ACC112 (cell line): ENCODE measurements at regions not wholly inside any gene's neighbourhood (a gene's known extent, or its start where the extent isn't known, plus 50 kb on each side); places are given as distances from the start of the nearest gene placed in this dataset.
"Not testable (repeated sequence)": the region's sequence is repeated elsewhere in the genome, so short reads cannot be mapped to it uniquely, and the experiment has no call there.

Experiments used
- H2AFZ ChIP-seq: fragments of 200-600 bp; sonication (generic); one replicate; pipeline ENCODE4 v1.6.0; 2017; ENCODE audit warnings: antibody characterized with exemption, low read length; ENCODE audit not compliant: unreplicated experiment
- H3K27ac ChIP-seq: fragments of 200-600 bp; sonication (generic); 2 replicates; pipeline ENCODE4 v1.5.1; 2014; ENCODE audit warnings: low read depth, mild to moderate bottlenecking, antibody characterized with exemption, low read length, moderate library complexity
- H3K27me3 ChIP-seq: fragments of 200-600 bp; sonication (generic); 2 replicates; pipeline ENCODE4 v1.6.1; 2014; ENCODE audit warnings: mild to moderate bottlenecking, antibody characterized with exemption, low read length, moderate library complexity, mixed read lengths; ENCODE audit not compliant: insufficient read depth
- H3K36me3 ChIP-seq: fragments of 200-600 bp; sonication (generic); 2 replicates; pipeline ENCODE4 v1.6.1; 2016; ENCODE audit warnings: mild to moderate bottlenecking, antibody characterized with exemption, low read length, moderate library complexity, mixed read lengths; ENCODE audit not compliant: insufficient read depth
- H3K4me1 ChIP-seq: fragments of 200-600 bp; sonication (generic); one replicate; pipeline ENCODE4 v1.6.1; 2016; ENCODE audit warnings: low read length, mixed read lengths; ENCODE audit not compliant: insufficient read depth, unreplicated experiment, control insufficient read depth
- H3K4me3 ChIP-seq: fragments of 200-600 bp; sonication (generic); 2 replicates; pipeline ENCODE4 v1.5.1; 2014; ENCODE audit warnings: mild to moderate bottlenecking, low read depth, low read length
- H3K79me2 ChIP-seq: fragments of 200-600 bp; sonication (generic); one replicate; pipeline ENCODE4 v1.6.0; 2016; ENCODE audit warnings: low read length; ENCODE audit not compliant: control insufficient read depth, unreplicated experiment, insufficient read depth

DNA sequence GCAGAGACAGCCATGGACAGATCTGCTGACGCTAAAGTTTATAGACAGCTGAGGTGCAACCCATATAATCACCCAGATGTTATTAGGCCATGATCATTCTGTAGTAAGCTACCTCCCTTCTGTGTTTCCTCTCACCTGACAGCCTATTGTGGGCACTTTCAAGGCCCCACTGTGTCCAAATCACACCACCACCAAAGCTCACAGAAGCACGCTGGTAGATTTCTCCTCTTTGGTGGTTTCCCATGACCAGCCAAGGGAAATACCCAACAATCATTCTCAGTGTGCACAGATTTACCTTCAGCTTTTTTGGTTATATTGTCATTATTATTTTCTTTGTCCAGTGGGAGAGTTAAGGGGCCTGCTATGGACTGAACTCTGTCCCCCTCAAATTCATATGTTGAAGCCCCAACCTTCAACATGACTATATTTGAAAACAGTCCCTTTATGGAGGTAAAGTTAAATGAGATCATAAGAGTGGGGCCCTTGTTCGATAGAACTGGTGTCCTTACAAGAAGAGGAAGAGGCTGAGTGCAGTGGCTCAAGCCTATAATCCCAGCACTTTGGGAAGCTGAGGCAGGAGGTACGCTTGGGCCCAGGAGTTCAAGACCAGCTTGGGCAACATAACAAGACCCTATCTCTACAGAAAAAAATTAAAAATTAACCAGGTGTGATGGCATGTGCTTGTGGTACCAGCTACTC lies 74.0 kb upstream of the MSH6 start:
- H3K36me3 ChIP-seq: no peaks in the 10 kb centered on the region
- no peak overlapping the region for H3K27ac ChIP-seq
- H3K4me3 ChIP-seq: no peak overlapping the region
- H3K27me3 ChIP-seq: peaks cover 2% of the 10 kb centered on the region; the same call in 1 of the 2 replicates
- no peak overlapping the region for H2AFZ ChIP-seq
- H3K4me1 ChIP-seq: no peaks in the 10 kb centered on the region
- H3K79me2 ChIP-seq: no peaks in the 10 kb centered on the region

DNA sequence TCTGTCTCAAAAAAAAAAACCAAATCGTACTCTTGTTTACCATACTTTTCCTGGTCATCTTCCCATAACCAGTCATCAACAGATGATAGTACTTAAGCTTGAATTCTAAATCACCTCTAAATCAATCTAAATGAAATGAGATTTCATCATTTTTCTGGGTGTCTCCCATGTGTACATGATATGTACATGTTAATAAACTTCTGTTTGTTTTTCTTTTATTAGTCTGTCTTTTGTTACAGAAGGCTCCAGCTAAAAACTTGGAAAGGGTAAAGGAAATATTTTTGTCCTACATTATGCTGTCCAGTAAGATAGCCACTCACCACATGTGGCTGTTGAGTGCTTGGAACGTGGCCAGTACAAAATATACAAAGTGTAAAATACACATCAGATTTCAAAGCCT lies 78.7 kb upstream of the MSH6 start:
- Histone ChIP-seq H3K36me3 (no peaks in the 10 kb centered on the region), H3K27ac (no peak overlapping the region), H3K4me3 (no peak overlapping the region), H2AFZ (no peak overlapping the region), H3K27me3 (peaks cover 2% of the 10 kb centered on the region; the same call in 1 of the 2 replicates), H3K79me2 (no peaks in the 10 kb centered on the region), H3K4me1 (no peaks in the 10 kb centered on the region)

DNA sequence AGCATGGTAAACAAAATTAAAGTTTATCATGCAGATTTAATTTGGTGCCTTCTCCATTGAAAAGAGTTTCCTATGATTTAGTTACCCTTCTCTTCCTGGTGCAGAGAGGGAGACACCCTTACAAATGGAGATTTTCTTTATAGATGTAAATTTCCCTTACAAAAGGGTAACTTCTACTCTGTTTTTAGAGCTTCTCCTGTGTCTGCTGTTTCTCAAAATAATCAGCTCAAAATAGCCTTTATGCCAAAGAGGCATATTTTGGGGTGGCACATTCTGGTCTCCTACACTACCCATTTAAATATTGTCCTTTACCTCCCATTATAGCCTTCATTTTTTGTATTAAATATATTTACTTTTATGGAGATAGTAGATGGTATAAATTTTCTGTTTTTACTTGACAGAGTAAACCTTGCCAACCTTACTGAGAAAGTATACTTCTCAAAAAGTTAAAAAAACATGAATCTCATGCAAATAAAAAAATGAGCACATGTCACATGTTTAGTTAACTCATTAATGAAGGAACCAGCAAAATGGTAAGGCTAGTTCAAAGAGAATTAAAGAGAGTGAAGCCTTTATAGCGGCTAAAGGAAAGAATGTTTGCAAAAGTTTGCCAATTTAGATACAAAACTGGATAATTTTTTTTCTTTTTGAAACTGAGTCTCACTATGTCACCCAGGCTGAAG lies 83.3 kb upstream of the MSH6 start:
- Histone ChIP-seq H3K79me2 (no peaks in the 10 kb centered on the region), H2AFZ (no peak overlapping the region), H3K4me1 (no peaks in the 10 kb centered on the region), H3K36me3 (no peaks in the 10 kb centered on the region), H3K27me3 (no peaks in the 10 kb centered on the region), H3K4me3 (no peak overlapping the region), H3K27ac (no peak overlapping the region)

GRCh38 chr2:47698436-47698972 lies 84.4 kb upstream of the MSH6 start:
- not testable (repeated sequence) for H3K36me3 ChIP-seq, H3K79me2 ChIP-seq, H3K4me3 ChIP-seq, H3K27me3 ChIP-seq, H2AFZ ChIP-seq, H3K4me1 ChIP-seq, H3K27ac ChIP-seq

DNA sequence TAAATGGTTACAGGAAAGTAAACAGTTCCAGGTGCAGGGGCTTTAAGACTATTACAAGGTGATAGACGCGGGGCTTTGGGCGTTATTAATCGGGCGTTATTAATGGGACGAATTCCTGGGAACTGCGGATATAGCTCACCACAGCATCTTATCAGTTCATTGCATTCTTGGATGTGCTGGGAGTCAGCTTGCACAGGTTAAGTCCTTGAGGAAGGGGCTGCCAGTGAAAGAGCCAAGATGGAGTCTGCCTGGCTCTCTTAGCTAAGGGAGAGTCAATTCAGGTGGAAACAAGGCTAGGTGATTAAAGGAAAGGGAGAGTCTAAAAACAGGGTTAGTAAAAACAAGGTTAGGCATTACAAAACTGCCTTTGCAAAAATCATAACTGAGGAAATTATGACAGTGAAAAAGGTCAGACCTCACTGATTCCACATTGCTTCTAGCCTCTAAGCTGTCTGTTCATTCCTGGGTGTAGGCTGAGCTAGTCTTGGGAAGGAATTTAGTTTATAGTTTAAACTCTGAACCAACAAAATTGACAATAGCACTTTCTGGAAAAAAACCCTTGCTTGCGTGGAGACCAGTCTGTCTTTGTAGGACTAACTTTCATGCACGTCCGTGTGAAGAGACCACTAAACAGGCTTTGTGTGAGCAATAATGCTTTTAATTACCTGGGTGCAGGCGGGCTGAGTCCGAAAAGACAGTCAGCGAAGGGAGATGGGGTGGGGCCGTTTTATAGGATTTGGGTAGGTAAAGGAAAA lies 85.1 kb upstream of the MSH6 start:
- H3K36me3 ChIP-seq, H3K27ac ChIP-seq, H3K4me3 ChIP-seq, H2AFZ ChIP-seq, H3K79me2 ChIP-seq, H3K27me3 ChIP-seq, H3K4me1 ChIP-seq: not testable (repeated sequence)

DNA sequence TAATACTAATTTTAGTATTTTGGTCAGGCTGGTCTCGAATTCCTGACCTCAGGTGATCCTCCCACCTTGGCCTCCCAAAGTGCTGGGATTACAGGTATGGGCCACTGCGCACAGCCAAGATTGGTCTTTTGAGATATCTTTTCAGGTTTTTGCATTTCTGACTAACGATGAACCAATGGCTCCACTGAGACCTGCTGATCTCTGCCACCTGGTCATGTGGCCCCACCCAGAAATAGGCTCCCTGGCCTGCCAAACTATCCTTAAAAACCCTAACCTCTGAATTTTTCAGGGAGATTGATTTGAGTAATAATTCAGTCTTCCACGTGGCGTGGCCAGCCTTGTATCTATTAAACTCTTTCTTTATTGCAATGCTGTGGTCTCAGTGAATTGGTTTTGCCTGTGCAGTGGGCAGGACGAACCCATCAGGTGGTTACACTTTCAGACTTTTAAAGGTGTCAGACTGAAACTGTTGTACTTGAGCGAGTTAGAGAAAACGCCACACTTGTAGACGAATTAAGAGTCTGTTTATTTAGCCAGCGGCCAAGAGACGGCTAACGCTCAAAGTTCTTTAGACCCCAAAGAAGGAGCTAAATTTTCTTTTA lies 85.8 kb upstream of the MSH6 start:
- Histone ChIP-seq H3K4me1 (no peaks in the 10 kb centered on the region), H3K4me3 (no peak overlapping the region), H3K27me3 (no peaks in the 10 kb centered on the region), H3K27ac (no peak overlapping the region), H3K36me3 (no peaks in the 10 kb centered on the region), H2AFZ (no peak overlapping the region), H3K79me2 (no peaks in the 10 kb centered on the region)

- H3K36me3 ChIP-seq: no peaks in the 10 kb centered on the region
- H3K27me3 ChIP-seq: no peaks in the 10 kb centered on the region
- no peak overlapping the region for H3K27ac ChIP-seq
- H3K4me1 ChIP-seq: no peaks in the 10 kb centered on the region
- H2AFZ ChIP-seq: no peak overlapping the region
- no peaks in the 10 kb centered on the region for H3K79me2 ChIP-seq
- H3K4me3 ChIP-seq: no peak overlapping the region
Measured at GRCh38 chr2:47696478-47696831, 86.5 kb upstream of the MSH6 start.

- no peak overlapping the region for H3K27ac ChIP-seq
- H3K79me2 ChIP-seq: no peaks in the 10 kb centered on the region
- no peaks in the 10 kb centered on the region for H3K27me3 ChIP-seq
- no peaks in the 10 kb centered on the region for H3K36me3 ChIP-seq
- no peaks in the 10 kb centered on the region for H3K4me1 ChIP-seq
- H2AFZ ChIP-seq: no peak overlapping the region
- H3K4me3 ChIP-seq: no peak overlapping the region
Measured at GRCh38 chr2:47695800-47696477, 87.0 kb upstream of the MSH6 start.

GRCh38 chr2:47694451-47694850 lies 88.5 kb upstream of the MSH6 start:
- H3K27me3 ChIP-seq, H3K36me3 ChIP-seq, H3K4me3 ChIP-seq, H3K79me2 ChIP-seq, H3K4me1 ChIP-seq, H3K27ac ChIP-seq, H2AFZ ChIP-seq: not testable (repeated sequence)

GRCh38 chr2:47690706-47691325 lies 92.1 kb upstream of the MSH6 start:
- not testable (repeated sequence) for H3K36me3 ChIP-seq, H3K27me3 ChIP-seq, H3K4me1 ChIP-seq, H3K4me3 ChIP-seq, H3K79me2 ChIP-seq, H3K27ac ChIP-seq, H2AFZ ChIP-seq
